Left ventricle myocardium inferior (tissue), 1 donor: ENCODE measurements at regions not wholly inside any gene's neighbourhood (a gene's known extent, or its start where the extent isn't known, plus 50 kb on each side); places are given as distances from the start of the nearest gene placed in this dataset.
"Not testable (repeated sequence)": the region's sequence is repeated elsewhere in the genome, so short reads cannot be mapped to it uniquely, and the experiment has no call there.

Experiments
- DNase-seq: peaks from one replicate; pipeline ENCODE4 v3.0.0-alpha.2; 2020
- H3K27ac ChIP-seq: fragments of 200-600 bp; replicated peaks from 2 replicates; pipeline ENCODE4 v1.8.0; 2021
- H3K27me3 ChIP-seq: fragments of 200-600 bp; 2 replicates; pipeline ENCODE4 v1.8.0; 2021; ENCODE audit warnings: low read depth
- H3K36me3 ChIP-seq: fragments of 200-600 bp; 2 replicates; pipeline ENCODE4 v1.8.0; 2021
- H3K4me1 ChIP-seq: fragments of 200-600 bp; 2 replicates; pipeline ENCODE4 v1.8.0; 2021
- H3K4me3 ChIP-seq: fragments of 200-600 bp; 2 replicates; pipeline ENCODE4 v1.8.0; 2021; ENCODE audit warnings: mild to moderate bottlenecking, moderate library complexity
- H3K9me3 ChIP-seq: fragments of 200-600 bp; replicated peaks from 2 replicates; pipeline ENCODE4 v1.8.0; 2021
- CTCF ChIP-seq: fragments of 200-600 bp; IDR thresholded peaks from 2 replicates; pipeline ENCODE4 v1.8.0; 2021; ENCODE audit warnings: antibody characterized with exemption, mild to moderate bottlenecking, borderline replicate concordance
- intact Hi-C: fragments of 100-400 bp; cut with micrococcal nuclease; formaldehyde crosslinking; loops from one replicate; pipeline ENCODE4 v1.11.0; 2022
- donor health status: DM: no; HTN: yes; CAD: no; lungs with severe emphysema.

- DNase-seq: no peak
- Histone ChIP-seq H3K27me3 (peaks cover 5% of the 10 kb centered on the region), H3K4me1 (peaks cover 28% of the 10 kb centered on the region), H3K9me3 (no peaks in the 10 kb centered on the region), H3K36me3 (no peaks in the 10 kb centered on the region), H3K27ac (no peak overlapping the region), H3K4me3 (no peak overlapping the region)
- intact Hi-C loops: no loop called here
- TF ChIP-seq CTCF: no peak
Observed at GRCh38 chr1:55302972-55303371, 87.8 kb upstream of the USP24 start.

GRCh38 chr1:55301912-55302311 lies 86.7 kb upstream of the USP24 start:
- no peak overlapping the region for H3K4me3 ChIP-seq
- DNase-seq: no peak
- no peak overlapping the region for H3K27ac ChIP-seq
- intact Hi-C loops: no loop called here
- no peak for TF ChIP-seq CTCF
- no peaks in the 10 kb centered on the region for H3K9me3 ChIP-seq
- peaks cover 28% of the 10 kb centered on the region for H3K4me1 ChIP-seq
- no peaks in the 10 kb centered on the region for H3K36me3 ChIP-seq
- H3K27me3 ChIP-seq: no peaks in the 10 kb centered on the region

- Histone ChIP-seq H3K4me3 (no peak overlapping the region), H3K9me3 (peaks cover 4% of the 10 kb centered on the region), H3K4me1 (peaks cover 28% of the 10 kb centered on the region), H3K36me3 (no peaks in the 10 kb centered on the region), H3K27ac (no peak overlapping the region), H3K27me3 (no peaks in the 10 kb centered on the region)
- intact Hi-C loops: no loop called here
- no peak for TF ChIP-seq CTCF
- no peak for DNase-seq
Observed at GRCh38 chr1:55300975-55301374, 85.8 kb upstream of the USP24 start.

- intact Hi-C loops: no loop called here
- H3K4me1 ChIP-seq: peaks cover 23% of the 10 kb centered on the region
Observed at GRCh38 chr1:55298167-55298894, 83.2 kb upstream of the USP24 start.

GRCh38 chr1:55296247-55296646 lies 81.1 kb upstream of the USP24 start:
- H3K4me1 ChIP-seq, intact Hi-C loops: not testable (repeated sequence)

More at GRCh38 chr1:55298167-55298894, 83.2 kb upstream of the USP24 start:
- no peaks in the 10 kb centered on the region for H3K27me3 ChIP-seq
- no peak overlapping the region for H3K27ac ChIP-seq
- TF ChIP-seq CTCF: no peak
- DNase-seq: no peak
- H3K36me3 ChIP-seq: no peaks in the 10 kb centered on the region
- peaks cover 16% of the 10 kb centered on the region for H3K9me3 ChIP-seq
- no peak overlapping the region for H3K4me3 ChIP-seq

GRCh38 chr1:55289614-55290013 lies 74.5 kb upstream of the USP24 start:
- DNase-seq: no peak
- H3K4me1 ChIP-seq: no peaks in the 10 kb centered on the region
- no peaks in the 10 kb centered on the region for H3K36me3 ChIP-seq
- no peak overlapping the region for H3K4me3 ChIP-seq
- no peak overlapping the region for H3K27ac ChIP-seq
- no peaks in the 10 kb centered on the region for H3K27me3 ChIP-seq
- TF ChIP-seq CTCF: no peak
- intact Hi-C loops: no loop called here
- no peaks in the 10 kb centered on the region for H3K9me3 ChIP-seq

More at GRCh38 chr1:55296247-55296646, 81.1 kb upstream of the USP24 start:
- DNase-seq, H3K27ac ChIP-seq, H3K27me3 ChIP-seq, H3K4me3 ChIP-seq, H3K36me3 ChIP-seq: not testable (repeated sequence)
- H3K9me3 ChIP-seq: peaks cover 16% of the 10 kb centered on the region
